ENCODE measurements at regions not wholly inside any gene's neighbourhood (a gene's known extent, or its start where the extent isn't known, plus 50 kb on each side); places are given as distances from the start of the nearest gene placed in this dataset.

DNA sequence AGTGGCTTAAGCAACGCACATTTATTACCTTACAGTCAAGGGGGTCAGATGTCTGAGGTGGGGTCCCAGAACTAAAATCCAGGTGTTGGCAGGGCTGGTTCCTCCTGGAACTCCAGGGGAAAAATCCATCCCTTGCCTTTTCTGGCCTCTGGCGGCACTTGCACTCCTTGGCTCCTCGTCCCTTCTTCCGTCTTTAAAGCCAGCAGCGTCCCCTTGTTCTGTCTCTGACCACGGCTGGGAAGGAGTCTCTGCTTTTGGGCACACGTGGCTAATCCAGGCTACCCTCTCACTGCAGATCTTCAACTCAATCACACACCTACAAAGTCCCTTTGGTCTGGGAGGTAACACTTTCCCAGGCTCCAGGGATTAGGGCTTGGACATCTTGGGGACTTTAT lies 73.5 kb upstream of the WNT7B start:
- no peak for TF ChIP-seq PPARA (CRISPR knock-in tag; IDR thresholded peaks at IDR 0.05; ENCODE audit: borderline replicate concordance)
- TF ChIP-seq, protein P1, sequence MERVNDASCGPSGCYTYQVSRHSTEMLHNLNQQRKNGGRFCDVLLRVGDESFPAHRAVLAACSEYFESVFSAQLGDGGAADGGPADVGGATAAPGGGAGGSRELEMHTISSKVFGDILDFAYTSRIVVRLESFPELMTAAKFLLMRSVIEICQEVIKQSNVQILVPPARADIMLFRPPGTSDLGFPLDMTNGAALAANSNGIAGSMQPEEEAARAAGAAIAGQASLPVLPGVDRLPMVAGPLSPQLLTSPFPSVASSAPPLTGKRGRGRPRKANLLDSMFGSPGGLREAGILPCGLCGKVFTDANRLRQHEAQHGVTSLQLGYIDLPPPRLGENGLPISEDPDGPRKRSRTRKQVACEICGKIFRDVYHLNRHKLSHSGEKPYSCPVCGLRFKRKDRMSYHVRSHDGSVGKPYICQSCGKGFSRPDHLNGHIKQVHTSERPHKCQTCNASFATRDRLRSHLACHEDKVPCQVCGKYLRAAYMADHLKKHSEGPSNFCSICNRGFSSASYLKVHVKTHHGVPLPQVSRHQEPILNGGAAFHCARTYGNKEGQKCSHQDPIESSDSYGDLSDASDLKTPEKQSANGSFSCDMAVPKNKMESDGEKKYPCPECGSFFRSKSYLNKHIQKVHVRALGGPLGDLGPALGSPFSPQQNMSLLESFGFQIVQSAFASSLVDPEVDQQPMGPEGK (CRISPR knock-in tag; IDR thresholded peaks at IDR 0.05; ENCODE audit: borderline replicate concordance) = no peak
- TF ChIP-seq TCF4 (CRISPR knock-in tag; IDR thresholded peaks at IDR 0.05; ENCODE audit: borderline replicate concordance) = no peak
- no peak for TF ChIP-seq OSR1 (CRISPR knock-in tag; IDR thresholded peaks at IDR 0.05)
- TF ChIP-seq, protein P2, sequence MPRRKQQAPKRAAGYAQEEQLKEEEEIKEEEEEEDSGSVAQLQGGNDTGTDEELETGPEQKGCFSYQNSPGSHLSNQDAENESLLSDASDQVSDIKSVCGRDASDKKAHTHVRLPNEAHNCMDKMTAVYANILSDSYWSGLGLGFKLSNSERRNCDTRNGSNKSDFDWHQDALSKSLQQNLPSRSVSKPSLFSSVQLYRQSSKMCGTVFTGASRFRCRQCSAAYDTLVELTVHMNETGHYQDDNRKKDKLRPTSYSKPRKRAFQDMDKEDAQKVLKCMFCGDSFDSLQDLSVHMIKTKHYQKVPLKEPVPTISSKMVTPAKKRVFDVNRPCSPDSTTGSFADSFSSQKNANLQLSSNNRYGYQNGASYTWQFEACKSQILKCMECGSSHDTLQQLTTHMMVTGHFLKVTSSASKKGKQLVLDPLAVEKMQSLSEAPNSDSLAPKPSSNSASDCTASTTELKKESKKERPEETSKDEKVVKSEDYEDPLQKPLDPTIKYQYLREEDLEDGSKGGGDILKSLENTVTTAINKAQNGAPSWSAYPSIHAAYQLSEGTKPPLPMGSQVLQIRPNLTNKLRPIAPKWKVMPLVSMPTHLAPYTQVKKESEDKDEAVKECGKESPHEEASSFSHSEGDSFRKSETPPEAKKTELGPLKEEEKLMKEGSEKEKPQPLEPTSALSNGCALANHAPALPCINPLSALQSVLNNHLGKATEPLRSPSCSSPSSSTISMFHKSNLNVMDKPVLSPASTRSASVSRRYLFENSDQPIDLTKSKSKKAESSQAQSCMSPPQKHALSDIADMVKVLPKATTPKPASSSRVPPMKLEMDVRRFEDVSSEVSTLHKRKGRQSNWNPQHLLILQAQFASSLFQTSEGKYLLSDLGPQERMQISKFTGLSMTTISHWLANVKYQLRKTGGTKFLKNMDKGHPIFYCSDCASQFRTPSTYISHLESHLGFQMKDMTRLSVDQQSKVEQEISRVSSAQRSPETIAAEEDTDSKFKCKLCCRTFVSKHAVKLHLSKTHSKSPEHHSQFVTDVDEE (CRISPR knock-in tag; IDR thresholded peaks at IDR 0.05) = no peak
- TF ChIP-seq, protein P3, sequence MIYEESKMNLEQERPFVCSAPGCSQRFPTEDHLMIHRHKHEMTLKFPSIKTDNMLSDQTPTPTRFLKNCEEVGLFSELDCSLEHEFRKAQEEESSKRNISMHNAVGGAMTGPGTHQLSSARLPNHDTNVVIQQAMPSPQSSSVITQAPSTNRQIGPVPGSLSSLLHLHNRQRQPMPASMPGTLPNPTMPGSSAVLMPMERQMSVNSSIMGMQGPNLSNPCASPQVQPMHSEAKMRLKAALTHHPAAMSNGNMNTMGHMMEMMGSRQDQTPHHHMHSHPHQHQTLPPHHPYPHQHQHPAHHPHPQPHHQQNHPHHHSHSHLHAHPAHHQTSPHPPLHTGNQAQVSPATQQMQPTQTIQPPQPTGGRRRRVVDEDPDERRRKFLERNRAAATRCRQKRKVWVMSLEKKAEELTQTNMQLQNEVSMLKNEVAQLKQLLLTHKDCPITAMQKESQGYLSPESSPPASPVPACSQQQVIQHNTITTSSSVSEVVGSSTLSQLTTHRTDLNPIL (CRISPR knock-in tag; IDR thresholded peaks at IDR 0.05; ENCODE audit: low read depth) = no peak
- no peak for TF ChIP-seq ARNTL (CRISPR knock-in tag; IDR thresholded peaks at IDR 0.05; ENCODE audit: borderline replicate concordance, low read depth)
- TF ChIP-seq BACH2 (CRISPR knock-in tag; IDR thresholded peaks at IDR 0.05; ENCODE audit: borderline replicate concordance) = no peak
- TF ChIP-seq, protein P4, sequence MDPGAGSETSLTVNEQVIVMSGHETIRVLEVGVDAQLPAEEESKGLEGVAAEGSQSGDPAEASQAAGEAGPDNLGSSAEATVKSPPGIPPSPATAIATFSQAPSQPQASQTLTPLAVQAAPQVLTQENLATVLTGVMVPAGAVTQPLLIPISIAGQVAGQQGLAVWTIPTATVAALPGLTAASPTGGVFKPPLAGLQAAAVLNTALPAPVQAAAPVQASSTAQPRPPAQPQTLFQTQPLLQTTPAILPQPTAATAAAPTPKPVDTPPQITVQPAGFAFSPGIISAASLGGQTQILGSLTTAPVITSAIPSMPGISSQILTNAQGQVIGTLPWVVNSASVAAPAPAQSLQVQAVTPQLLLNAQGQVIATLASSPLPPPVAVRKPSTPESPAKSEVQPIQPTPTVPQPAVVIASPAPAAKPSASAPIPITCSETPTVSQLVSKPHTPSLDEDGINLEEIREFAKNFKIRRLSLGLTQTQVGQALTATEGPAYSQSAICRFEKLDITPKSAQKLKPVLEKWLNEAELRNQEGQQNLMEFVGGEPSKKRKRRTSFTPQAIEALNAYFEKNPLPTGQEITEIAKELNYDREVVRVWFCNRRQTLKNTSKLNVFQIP (CRISPR knock-in tag; IDR thresholded peaks at IDR 0.05; ENCODE audit: borderline replicate concordance, low read depth) = no peak
